Breast epithelium (tissue), 3 donors: ENCODE measurements at regions not wholly inside any gene's neighbourhood (a gene's known extent, or its start where the extent isn't known, plus 50 kb on each side); places are given as distances from the start of the nearest gene placed in this dataset.
"Not testable (repeated sequence)": the region's sequence is repeated elsewhere in the genome, so short reads cannot be mapped to it uniquely, and the experiment has no call there.

Experiments
- CTCF ChIP-seq, 3 donors: fragments of 450-650 bp; IDR thresholded peaks; one replicate each; pipeline ENCODE4 v1.5.1; 2016 to 2017; ENCODE audit warnings: antibody characterized with exemption in 3 of 3, mild to moderate bottlenecking in 3 of 3, moderate library complexity in 3 of 3
- POLR2A ChIP-seq: fragments of 450-650 bp; IDR thresholded peaks from one replicate; pipeline ENCODE4 v1.6.1; 2016; ENCODE audit warnings: antibody characterized with exemption, mild to moderate bottlenecking, moderate library complexity
- POLR2AphosphoS5 ChIP-seq, 3 donors: sonication (generic); formaldehyde crosslinking; IDR thresholded peaks; one replicate each; pipeline ENCODE4 v1.6.1; 2017; ENCODE audit warnings: antibody characterized with exemption in 3 of 3

DNA sequence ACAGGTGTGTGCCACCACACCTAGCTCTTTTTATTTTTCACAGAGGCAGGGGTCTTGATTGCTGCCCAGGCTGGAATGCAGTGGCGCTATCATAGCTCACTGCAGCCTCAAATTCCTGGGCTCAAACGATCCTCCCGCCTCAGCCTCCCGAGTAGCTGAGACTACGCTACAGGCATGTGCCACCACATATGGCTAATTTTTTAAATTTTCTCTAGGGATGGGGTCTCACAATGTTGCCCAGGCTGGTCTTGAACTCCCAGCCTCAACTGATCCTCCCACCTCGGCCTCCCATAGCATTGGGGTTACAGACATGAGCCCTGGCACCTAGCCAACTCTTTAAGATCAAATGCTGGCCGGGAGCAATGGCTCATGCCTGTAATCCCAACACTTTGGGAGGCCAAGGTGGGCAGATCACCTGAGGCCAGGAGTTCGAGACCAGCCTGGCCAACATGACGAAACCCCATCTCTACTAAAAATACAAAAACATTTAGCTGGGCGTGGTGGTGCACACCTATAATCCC lies 50.6 kb upstream of the MYL10 start:
- not testable (repeated sequence) for TF ChIP-seq CTCF (IDR thresholded peaks at IDR 0.05); POLR2A; POLR2AphosphoS5 (IDR thresholded peaks at IDR 0.05)
